CD14-positive monocyte (primary cell): ENCODE measurements at regions not wholly inside any gene's neighbourhood (a gene's known extent, or its start where the extent isn't known, plus 50 kb on each side); places are given as distances from the start of the nearest gene placed in this dataset.

Experiments used
- DNase-seq, 3 donors: peaks; one replicate each; pipeline ENCODE4 v3.0.0-alpha.2; 2011 to 2022
- H2AFZ ChIP-seq: 2 replicates; pipeline ENCODE4 v1.6.0; 2012; ENCODE audit warnings: mild to moderate bottlenecking, low read depth, low read length, inconsistent platforms; ENCODE audit not compliant: insufficient read depth, poor library complexity, severe bottlenecking
- H3K27ac ChIP-seq, 2 donors: 1 replicate in 1 of 2; 2 replicates in 1 of 2; pipeline ENCODE4 v1.5.1; 2012 to 2013; ENCODE audit warnings: low read length in 2 of 2, control low read depth in 1 of 2, inconsistent platforms in 1 of 2, low read depth in 1 of 2, mild to moderate bottlenecking in 1 of 2
- H3K27me3 ChIP-seq, 2 donors: one replicate each; pipeline versions ENCODE4 v1.6.0 to v1.6.1; 2011 to 2013; ENCODE audit warnings: low read length in 2 of 2; ENCODE audit not compliant: control insufficient read depth in 2 of 2, insufficient read depth in 2 of 2
- H3K36me3 ChIP-seq, 2 donors: replicated peaks in 1 of 2; 1 replicate in 1 of 2; 2 replicates in 1 of 2; pipeline versions ENCODE4 v1.5.1 to v1.6.1; 2012 to 2013; ENCODE audit warnings: low read length in 2 of 2, control low read depth in 1 of 2, inconsistent platforms in 1 of 2, mild to moderate bottlenecking in 1 of 2; ENCODE audit not compliant: insufficient read depth in 2 of 2, control insufficient read depth in 1 of 2
- H3K4me1 ChIP-seq, 2 donors: 1 replicate in 1 of 2; 2 replicates in 1 of 2; pipeline versions ENCODE4 v1.5.1 to v1.6.1; 2012 to 2013; ENCODE audit warnings: low read length in 2 of 2, control low read depth in 1 of 2, inconsistent platforms in 1 of 2, mild to moderate bottlenecking in 1 of 2, moderate library complexity in 1 of 2; ENCODE audit not compliant: insufficient read depth in 2 of 2, control insufficient read depth in 1 of 2
- H3K4me2 ChIP-seq: replicated peaks from 2 replicates; pipeline ENCODE3; 2012; ENCODE audit warnings: low read length, moderate library complexity, mild to moderate bottlenecking; ENCODE audit not compliant: poor library complexity, severe bottlenecking; ENCODE audit errors: extremely low read depth
- H3K4me3 ChIP-seq, 3 experiments: fragments of 200-600 bp in 1 of 3; sonication (generic) in 1 of 3; replicated peaks in 1 of 3; 1 replicate in 2 of 3; 2 replicates in 1 of 3; pipeline ENCODE4 v1.5.1; 2011 to 2013; ENCODE audit warnings: low read length in 3 of 3, mild to moderate bottlenecking in 3 of 3, control low read depth in 2 of 3, low read depth in 2 of 3, inconsistent platforms in 1 of 3, moderate library complexity in 1 of 3
- H3K79me2 ChIP-seq: 2 replicates; pipeline ENCODE4 v1.6.0; 2012; ENCODE audit warnings: mild to moderate bottlenecking, control low read depth, inconsistent platforms, low read length, moderate library complexity; ENCODE audit not compliant: insufficient read depth
- H3K9ac ChIP-seq: 2 replicates; pipeline ENCODE4 v1.6.0; 2017; ENCODE audit warnings: low read length, mild to moderate bottlenecking; ENCODE audit not compliant: insufficient read depth, poor library complexity, severe bottlenecking
- H3K9me3 ChIP-seq, 2 donors: replicated peaks in 1 of 2; 1 replicate in 1 of 2; 2 replicates in 1 of 2; pipeline versions ENCODE4 v1.5.1 to v1.6.1; 2012 to 2013; ENCODE audit warnings: low read length in 2 of 2, control low read depth in 1 of 2; ENCODE audit not compliant: control insufficient read depth in 1 of 2, insufficient read depth in 1 of 2
- H4K20me1 ChIP-seq: 2 replicates; pipeline ENCODE4 v1.6.0; 2012; ENCODE audit warnings: mild to moderate bottlenecking, low read length, control low read depth, moderate library complexity; ENCODE audit not compliant: insufficient read depth
- H3K27ac Mint-ChIP-seq, 7 donors: one replicate each; pipeline ENCODE4 v1.8.0; 2020; ENCODE audit warnings: mild to moderate bottlenecking in 7 of 7, mixed read lengths in 7 of 7, moderate library complexity in 6 of 7, inconsistent platforms in 2 of 7
- H3K27me3 Mint-ChIP-seq, 3 donors: one replicate each; pipeline ENCODE4 v1.8.0; 2021 to 2022; ENCODE audit warnings: low read depth in 3 of 3, mild to moderate bottlenecking in 3 of 3, mixed read lengths in 3 of 3, moderate library complexity in 3 of 3, inconsistent platforms in 1 of 3
- H3K36me3 Mint-ChIP-seq, 2 donors: one replicate each; pipeline ENCODE4 v1.8.0; 2020; ENCODE audit warnings: mixed read lengths in 2 of 2, inconsistent platforms in 1 of 2, mild to moderate bottlenecking in 1 of 2
- H3K4me1 Mint-ChIP-seq: one replicate; pipeline ENCODE4 v1.8.0; 2020; ENCODE audit warnings: mild to moderate bottlenecking, mixed read lengths
- H3K4me3 Mint-ChIP-seq, 2 donors: one replicate each; pipeline ENCODE4 v1.8.0; 2020; ENCODE audit warnings: mild to moderate bottlenecking in 2 of 2, mixed read lengths in 2 of 2, moderate library complexity in 1 of 2
- H3K9me3 Mint-ChIP-seq, 7 donors: one replicate each; pipeline ENCODE4 v1.8.0; 2020 to 2022; ENCODE audit warnings: mixed read lengths in 7 of 7, mild to moderate bottlenecking in 6 of 7, moderate library complexity in 6 of 7, inconsistent platforms in 2 of 7
- WGBS: methylation state at CpG from one replicate; pipeline ENCODE4 v1.1.5; 2013; ENCODE audit warnings: missing lambda C conversion rate; ENCODE audit not compliant: insufficient coverage; 5-methylcytosine and 5-hydroxymethylcytosine counted together
- intact Hi-C, 2 donors: fragments of 100-400 bp; cut with micrococcal nuclease; formaldehyde crosslinking; loops; one replicate each; pipeline versions ENCODE4 v1.15.0 to v1.15.1; 2023
- TF ChIP-seq, protein P1 (sequence below): fragments of 200-600 bp; IDR thresholded peaks from one replicate; pipeline ENCODE4 v1.8.0; 2022; ENCODE audit warnings: antibody characterized with exemption, mild to moderate bottlenecking

- WGBS, result no CpG with 5 or more reads among the region's 4 CpGs
- no peaks in the 10 kb centered on the region for H3K79me2 ChIP-seq
- no peaks in the 10 kb centered on the region for H3K36me3 ChIP-seq
- no peak overlapping the region for H2AFZ ChIP-seq
- H3K36me3 Mint-ChIP-seq, result no peaks in the 10 kb centered on the region
- no peak overlapping the region for H3K4me3 ChIP-seq
- no peaks in the 10 kb centered on the region for H3K4me1 ChIP-seq
- H3K4me2 ChIP-seq, result no peak overlapping the region
- no peaks in the 10 kb centered on the region for H3K27me3 Mint-ChIP-seq
- no peak for DNase-seq
- H3K27ac Mint-ChIP-seq, result no peak overlapping the region
- H3K27me3 ChIP-seq, result no peaks in the 10 kb centered on the region
- H3K9me3 ChIP-seq, result no peaks in the 10 kb centered on the region
- H3K9ac ChIP-seq, result no peak overlapping the region
- peaks cover 0 to 4% (median 0%) of the 10 kb centered on the region in 7 donors for H3K9me3 Mint-ChIP-seq
- TF ChIP-seq, protein P1, sequence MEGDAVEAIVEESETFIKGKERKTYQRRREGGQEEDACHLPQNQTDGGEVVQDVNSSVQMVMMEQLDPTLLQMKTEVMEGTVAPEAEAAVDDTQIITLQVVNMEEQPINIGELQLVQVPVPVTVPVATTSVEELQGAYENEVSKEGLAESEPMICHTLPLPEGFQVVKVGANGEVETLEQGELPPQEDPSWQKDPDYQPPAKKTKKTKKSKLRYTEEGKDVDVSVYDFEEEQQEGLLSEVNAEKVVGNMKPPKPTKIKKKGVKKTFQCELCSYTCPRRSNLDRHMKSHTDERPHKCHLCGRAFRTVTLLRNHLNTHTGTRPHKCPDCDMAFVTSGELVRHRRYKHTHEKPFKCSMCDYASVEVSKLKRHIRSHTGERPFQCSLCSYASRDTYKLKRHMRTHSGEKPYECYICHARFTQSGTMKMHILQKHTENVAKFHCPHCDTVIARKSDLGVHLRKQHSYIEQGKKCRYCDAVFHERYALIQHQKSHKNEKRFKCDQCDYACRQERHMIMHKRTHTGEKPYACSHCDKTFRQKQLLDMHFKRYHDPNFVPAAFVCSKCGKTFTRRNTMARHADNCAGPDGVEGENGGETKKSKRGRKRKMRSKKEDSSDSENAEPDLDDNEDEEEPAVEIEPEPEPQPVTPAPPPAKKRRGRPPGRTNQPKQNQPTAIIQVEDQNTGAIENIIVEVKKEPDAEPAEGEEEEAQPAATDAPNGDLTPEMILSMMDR, result no peak
- no peaks in the 10 kb centered on the region for H3K4me1 Mint-ChIP-seq
- H3K4me3 Mint-ChIP-seq, result no peak overlapping the region
- intact Hi-C loops, result no loop called here
- H3K27ac ChIP-seq, result no peak overlapping the region
- H4K20me1 ChIP-seq, result no peaks in the 10 kb centered on the region
These were observed 334.6 kb upstream of the MPDZ start for GRCh38 chr9:13614060-13614459.

DNA sequence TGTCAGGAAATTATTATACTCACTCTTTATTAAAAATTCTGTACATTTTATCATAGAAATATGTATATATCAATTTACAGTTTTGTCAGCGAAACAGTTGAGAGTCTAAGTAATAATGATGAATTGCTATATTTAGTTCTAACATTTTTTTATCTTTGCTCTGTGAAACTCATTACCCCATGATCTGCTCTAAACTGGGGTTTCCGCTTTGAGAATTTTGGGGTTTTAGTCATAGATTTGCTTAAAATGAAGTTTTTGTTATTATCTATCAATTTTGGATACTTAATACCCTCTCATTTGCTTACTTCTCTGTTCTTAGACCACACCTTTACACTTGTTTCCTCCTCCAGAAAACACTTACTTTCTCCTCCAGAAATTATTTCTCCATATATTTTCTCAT, 333.8 kb upstream of the MPDZ start:
- WGBS, result no CpG with 5 or more reads among the region's 2 CpGs
- Histone ChIP-seq H3K4me1 (no peaks in the 10 kb centered on the region), H3K9ac (no peak overlapping the region), H4K20me1 (no peaks in the 10 kb centered on the region), H3K4me2 (no peak overlapping the region), H3K27me3 (no peaks in the 10 kb centered on the region), H2AFZ (no peak overlapping the region), H3K36me3 (no peaks in the 10 kb centered on the region), H3K79me2 (no peaks in the 10 kb centered on the region), H3K27ac (no peak overlapping the region), H3K9me3 (no peaks in the 10 kb centered on the region), H3K4me3 (no peak overlapping the region)
- no peak for DNase-seq
- intact Hi-C loops, result no loop called here
- H3K36me3 Mint-ChIP-seq, result no peaks in the 10 kb centered on the region
- no peaks in the 10 kb centered on the region for H3K4me1 Mint-ChIP-seq
- no peak overlapping the region for H3K27ac Mint-ChIP-seq
- H3K27me3 Mint-ChIP-seq, result no peaks in the 10 kb centered on the region
- no peak overlapping the region for H3K4me3 Mint-ChIP-seq
- peaks cover 0 to 4% (median 0%) of the 10 kb centered on the region in 7 donors for H3K9me3 Mint-ChIP-seq
- TF ChIP-seq, protein P1, result no peak
